OCI-LY7 (cell line): ENCODE measurements at regions not wholly inside any gene's neighbourhood (a gene's known extent, or its start where the extent isn't known, plus 50 kb on each side); places are given as distances from the start of the nearest gene placed in this dataset.

ENCODE experiments used
- BruUV-seq: library from RNA; stranded (reverse); fragments of 400-500 nt; replicated peaks from 2 replicates; lab custom pipeline; 2021; lab: Mats Ljungman, UMichigan
- CTCF ChIA-PET: fragments of 300-600 bp; sonication (Branson Sonifier 250); formaldehyde crosslinking; loops from one replicate; lab custom pipeline; 2022; ENCODE audit warnings: antibody characterized with exemption; ENCODE audit not compliant: unreplicated experiment; lab: Charles Lee
- POLR2A ChIA-PET: fragments of 300-600 bp; sonication (Branson Sonifier 250); formaldehyde crosslinking; loops from one replicate; lab custom pipeline; 2022; ENCODE audit warnings: antibody characterized with exemption; lab: Charles Lee
- DNase-seq: peaks from one replicate; pipeline ENCODE4 v3.0.0-alpha.2; 2015; ENCODE audit warnings: low spot score
- H2AFZ ChIP-seq: fragments of 200-600 bp; sonication (generic), shearing (Covaris generic); 2 replicates; pipeline ENCODE4 v1.6.1; 2014; ENCODE audit warnings: mild to moderate bottlenecking, antibody characterized with exemption, low read length, moderate library complexity
- H3K27ac ChIP-seq: fragments of 200-600 bp; sonication (generic); 2 replicates; pipeline ENCODE4 v1.5.1; 2014; ENCODE audit warnings: mixed run types, low read depth, mild to moderate bottlenecking, moderate library complexity, low read length, inconsistent platforms; ENCODE audit not compliant: poor library complexity, severe bottlenecking
- H3K36me3 ChIP-seq: fragments of 200-600 bp; sonication (generic); 2 replicates; pipeline ENCODE4 v1.6.1; 2014; ENCODE audit warnings: mild to moderate bottlenecking, antibody characterized with exemption, low read length, moderate library complexity, mixed read lengths; ENCODE audit not compliant: insufficient read depth
- H3K4me1 ChIP-seq: fragments of 200-600 bp; sonication (generic); 2 replicates; pipeline ENCODE4 v1.5.1; 2014; ENCODE audit warnings: mild to moderate bottlenecking, low read length; ENCODE audit not compliant: insufficient read depth, poor library complexity, severe bottlenecking
- H3K4me2 ChIP-seq: fragments of 200-600 bp; sonication (generic); 2 replicates; pipeline ENCODE4 v1.6.1; 2014; ENCODE audit warnings: mild to moderate bottlenecking, low read length
- H3K4me3 ChIP-seq: fragments of 200-600 bp; sonication (generic); 2 replicates; pipeline ENCODE4 v1.5.1; 2014; ENCODE audit warnings: mild to moderate bottlenecking, low read depth, low read length; ENCODE audit not compliant: poor library complexity, severe bottlenecking
- H3K79me2 ChIP-seq: fragments of 200-600 bp; sonication (generic); 2 replicates; pipeline ENCODE4 v1.6.1; 2016; ENCODE audit warnings: low read depth, mild to moderate bottlenecking, low read length, moderate library complexity, mixed read lengths; ENCODE audit not compliant: insufficient read depth
- H3K9me2 ChIP-seq: fragments of 200-600 bp; sonication (generic); 2 replicates; pipeline ENCODE4 v1.6.1; 2016; ENCODE audit warnings: mild to moderate bottlenecking, low read length, mixed read lengths; ENCODE audit not compliant: insufficient read depth
- H3K9me3 ChIP-seq: fragments of 200-600 bp; sonication (generic); 2 replicates; pipeline ENCODE4 v1.6.1; 2014; ENCODE audit warnings: mild to moderate bottlenecking, mixed run types, low read length, mixed read lengths
- H4K20me1 ChIP-seq: fragments of 200-600 bp; sonication (generic); 2 replicates; pipeline ENCODE4 v1.6.1; 2014; ENCODE audit warnings: mild to moderate bottlenecking, antibody characterized with exemption, low read length, moderate library complexity, mixed read lengths; ENCODE audit not compliant: insufficient read depth
- EZH2phosphoT487 ChIP-seq: fragments of 200-600 bp; sonication (generic); IDR thresholded peaks from 2 replicates; pipeline ENCODE4 v1.6.1; 2018; ENCODE audit warnings: low read depth, borderline replicate concordance, mild to moderate bottlenecking, mixed run types, antibody characterized with exemption, low read length, moderate library complexity, mixed read lengths
- intact Hi-C: fragments of 100-400 bp; cut with micrococcal nuclease; formaldehyde crosslinking; loops from one replicate; pipeline ENCODE4 v1.10.0; 2022; ENCODE audit not compliant: unreplicated experiment
- TF ChIP-seq, protein P1 (sequence below): fragments of 200-600 bp; sonication (generic); conservative IDR thresholded peaks from 2 replicates; pipeline ENCODE4 v1.5.1; 2014; ENCODE audit warnings: mild to moderate bottlenecking, antibody characterized with exemption, low read length, moderate library complexity, mixed read lengths

DNA sequence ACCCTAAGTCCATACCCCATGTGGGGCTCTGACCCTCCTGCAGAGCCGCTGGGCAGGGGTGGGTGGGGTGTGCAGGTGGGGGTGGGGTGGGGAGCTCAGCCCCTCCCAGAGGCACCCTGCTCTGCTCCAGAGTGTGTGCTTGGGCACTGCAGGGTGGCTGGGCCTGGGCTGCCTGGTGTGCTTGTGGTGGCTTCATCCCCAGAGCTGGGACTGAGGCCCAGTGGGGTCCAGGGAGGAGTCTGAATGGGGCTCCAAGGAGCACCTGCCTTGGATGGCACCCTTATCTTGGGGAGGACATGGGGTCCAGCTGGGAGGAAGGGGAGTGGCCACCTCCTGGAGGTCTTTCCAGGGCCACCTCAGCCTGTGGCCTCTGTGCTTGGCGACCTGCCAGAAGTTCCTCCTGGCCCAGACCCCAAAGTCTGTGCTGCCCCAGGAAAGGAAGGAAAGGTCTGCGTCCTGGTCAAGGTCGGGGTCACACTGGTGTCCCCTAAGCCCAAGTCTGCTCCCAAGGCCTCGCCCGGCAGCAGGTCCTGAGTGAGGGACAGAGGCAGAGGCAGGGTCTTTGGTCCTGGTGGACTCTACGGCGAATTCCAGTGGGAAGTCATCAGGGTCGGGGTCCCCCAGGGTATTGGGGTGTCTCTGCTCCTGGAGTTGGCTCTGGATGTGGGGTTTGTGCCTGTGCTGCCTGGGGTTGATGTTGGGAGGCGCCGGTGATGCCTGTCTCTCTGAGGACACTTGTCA is 373.4 kb downstream of the TMEM121 start:
- POLR2A ChIA-PET, result no interaction called here
- no peak overlapping the region for H3K4me2 ChIP-seq

DNA sequence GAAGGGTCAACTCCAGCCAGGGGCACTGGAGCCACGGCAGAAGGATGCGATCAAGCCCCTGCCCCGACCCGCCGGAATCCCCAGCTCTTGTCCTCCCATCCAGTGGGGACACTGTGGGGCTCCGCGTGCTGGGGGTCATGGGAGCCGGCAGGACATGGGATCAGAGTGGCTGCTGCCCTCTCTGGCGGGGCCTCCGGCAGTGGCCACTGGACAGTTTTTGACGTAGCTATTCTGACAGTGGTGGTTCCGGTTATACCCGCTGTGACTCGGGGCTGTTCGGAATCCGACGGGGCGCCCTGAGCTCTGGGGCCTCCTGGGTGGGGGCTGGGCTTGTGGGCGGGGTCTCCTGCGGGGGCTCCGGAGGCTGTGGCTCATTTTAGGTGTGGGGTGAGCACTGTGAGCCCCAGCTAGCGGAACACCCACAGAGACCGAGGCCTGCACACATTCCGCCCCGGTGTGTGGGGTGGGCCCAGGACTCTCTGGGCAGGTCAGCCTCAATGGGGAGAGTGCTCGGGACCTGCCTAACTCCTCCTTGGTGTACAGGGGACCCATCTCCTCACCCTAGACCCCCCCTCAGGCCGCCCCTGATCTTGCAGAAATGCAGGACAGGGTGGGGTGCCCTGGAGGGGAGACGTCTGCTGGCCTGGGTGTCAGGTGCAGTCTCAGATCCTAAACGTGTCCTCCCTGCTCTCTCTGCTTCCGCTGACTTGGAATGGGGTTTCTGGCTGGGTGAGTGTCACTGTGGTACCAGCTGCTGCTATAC is 374.2 kb downstream of the TMEM121 start:
- Histone ChIP-seq H4K20me1 (no peaks in the 10 kb centered on the region), H3K36me3 (no peaks in the 10 kb centered on the region), H2AFZ (no peak overlapping the region), H3K4me1 (no peaks in the 10 kb centered on the region), H3K9me2 (no peaks in the 10 kb centered on the region), H3K4me2 (no peak overlapping the region), H3K27ac (no peak overlapping the region), H3K79me2 (no peaks in the 10 kb centered on the region), H3K4me3 (no peak overlapping the region), H3K9me3 (no peaks in the 10 kb centered on the region)
- TF ChIP-seq EZH2phosphoT487, result no peak
- TF ChIP-seq, protein P1, sequence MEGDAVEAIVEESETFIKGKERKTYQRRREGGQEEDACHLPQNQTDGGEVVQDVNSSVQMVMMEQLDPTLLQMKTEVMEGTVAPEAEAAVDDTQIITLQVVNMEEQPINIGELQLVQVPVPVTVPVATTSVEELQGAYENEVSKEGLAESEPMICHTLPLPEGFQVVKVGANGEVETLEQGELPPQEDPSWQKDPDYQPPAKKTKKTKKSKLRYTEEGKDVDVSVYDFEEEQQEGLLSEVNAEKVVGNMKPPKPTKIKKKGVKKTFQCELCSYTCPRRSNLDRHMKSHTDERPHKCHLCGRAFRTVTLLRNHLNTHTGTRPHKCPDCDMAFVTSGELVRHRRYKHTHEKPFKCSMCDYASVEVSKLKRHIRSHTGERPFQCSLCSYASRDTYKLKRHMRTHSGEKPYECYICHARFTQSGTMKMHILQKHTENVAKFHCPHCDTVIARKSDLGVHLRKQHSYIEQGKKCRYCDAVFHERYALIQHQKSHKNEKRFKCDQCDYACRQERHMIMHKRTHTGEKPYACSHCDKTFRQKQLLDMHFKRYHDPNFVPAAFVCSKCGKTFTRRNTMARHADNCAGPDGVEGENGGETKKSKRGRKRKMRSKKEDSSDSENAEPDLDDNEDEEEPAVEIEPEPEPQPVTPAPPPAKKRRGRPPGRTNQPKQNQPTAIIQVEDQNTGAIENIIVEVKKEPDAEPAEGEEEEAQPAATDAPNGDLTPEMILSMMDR, result no peak
- POLR2A ChIA-PET, result no interaction called here
- DNase-seq, result no peak
- intact Hi-C loops, result no loop called here
- no TSS peak for BruUV-seq
- CTCF ChIA-PET, result no interaction called here

More for the DNA sequence above, 373.4 kb downstream of the TMEM121 start:
- Histone ChIP-seq H3K36me3 (no peaks in the 10 kb centered on the region), H3K9me2 (no peaks in the 10 kb centered on the region), H3K9me3 (no peaks in the 10 kb centered on the region), H3K79me2 (no peaks in the 10 kb centered on the region), H3K4me1 (no peaks in the 10 kb centered on the region), H4K20me1 (no peaks in the 10 kb centered on the region), H3K27ac (no peak overlapping the region), H3K4me3 (no peak overlapping the region), H2AFZ (no peak overlapping the region)
- BruUV-seq, result no TSS peak
- intact Hi-C loops, result no loop called here
- TF ChIP-seq, protein P1, result no peak
- TF ChIP-seq EZH2phosphoT487, result no peak
- CTCF ChIA-PET, result no interaction called here
- DNase-seq, result no peak

DNA sequence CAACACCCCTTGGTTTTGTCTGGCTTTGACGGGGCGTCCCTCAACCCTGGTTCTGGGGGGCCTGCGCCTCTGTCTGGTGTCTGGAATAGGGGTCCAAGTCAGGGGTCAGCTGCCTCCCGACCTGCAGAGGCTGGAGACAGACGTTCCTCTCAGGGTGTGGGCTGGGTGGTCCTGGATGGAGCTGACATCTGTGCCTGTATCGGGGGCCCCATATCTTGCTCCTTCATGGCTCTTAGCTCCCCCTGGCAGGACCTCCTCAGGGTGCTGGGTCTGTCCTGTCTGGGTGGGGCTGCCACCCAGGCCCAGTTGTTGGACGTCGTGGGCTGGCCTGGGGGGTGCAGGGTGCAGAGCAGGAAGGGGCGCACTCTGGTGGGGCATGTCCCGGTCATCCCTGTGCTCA is 374.8 kb downstream of the TMEM121 start:
- Histone ChIP-seq H3K27ac (no peak overlapping the region), H3K9me3 (no peaks in the 10 kb centered on the region), H3K79me2 (no peaks in the 10 kb centered on the region), H2AFZ (no peak overlapping the region), H3K36me3 (no peaks in the 10 kb centered on the region), H3K4me2 (no peak overlapping the region), H3K4me3 (no peak overlapping the region), H3K4me1 (no peaks in the 10 kb centered on the region), H4K20me1 (no peaks in the 10 kb centered on the region), H3K9me2 (no peaks in the 10 kb centered on the region)
- intact Hi-C loops, result no loop called here
- POLR2A ChIA-PET, result no interaction called here
- DNase-seq, result no peak
- CTCF ChIA-PET, result no interaction called here
- no TSS peak for BruUV-seq
- TF ChIP-seq, protein P1, result no peak
- no peak for TF ChIP-seq EZH2phosphoT487
